Activated CD4-positive, alpha-beta T cell treated with anti-CD3 and anti-CD28 coated beads, Interleukin-2, Interleukin-6, amounts not matched to agents 100 ng/mL and 50 ng/mL, durations not matched to agents 16 hours and 8 hours (primary cell): ENCODE measurements at regions not wholly inside any gene's neighbourhood (a gene's known extent, or its start where the extent isn't known, plus 50 kb on each side); places are given as distances from the start of the nearest gene placed in this dataset.
A peak's percentile ranks its signal among the peaks of the same experiment; 100 is the strongest.
"Not testable (repeated sequence)": the region's sequence is repeated elsewhere in the genome, so short reads cannot be mapped to it uniquely, and the experiment has no call there.

Experiments used
- DNase-seq: peaks from one replicate; pipeline ENCODE4 v3.0.0-alpha.2; 2020

DNA sequence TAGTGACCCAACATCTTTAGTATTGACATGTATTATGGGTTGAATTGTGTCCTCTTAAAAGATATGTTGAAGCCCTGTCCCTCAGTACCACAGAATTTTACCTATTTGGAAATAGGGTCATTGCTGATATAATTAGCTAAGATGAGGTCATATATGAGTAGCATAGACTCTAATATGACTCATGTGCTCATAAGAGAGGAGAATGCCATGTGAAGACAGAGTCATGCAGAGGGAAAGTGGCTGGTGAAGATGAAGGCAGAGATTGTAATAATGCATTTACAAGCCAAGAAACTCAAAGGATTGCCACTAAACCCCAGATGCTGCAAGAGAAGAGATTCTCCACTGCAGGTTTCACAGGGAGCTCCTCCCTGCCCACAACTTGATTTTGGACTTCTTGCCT, 496.4 kb downstream of the KIF20B start:
- no peak for DNase-seq

DNA sequence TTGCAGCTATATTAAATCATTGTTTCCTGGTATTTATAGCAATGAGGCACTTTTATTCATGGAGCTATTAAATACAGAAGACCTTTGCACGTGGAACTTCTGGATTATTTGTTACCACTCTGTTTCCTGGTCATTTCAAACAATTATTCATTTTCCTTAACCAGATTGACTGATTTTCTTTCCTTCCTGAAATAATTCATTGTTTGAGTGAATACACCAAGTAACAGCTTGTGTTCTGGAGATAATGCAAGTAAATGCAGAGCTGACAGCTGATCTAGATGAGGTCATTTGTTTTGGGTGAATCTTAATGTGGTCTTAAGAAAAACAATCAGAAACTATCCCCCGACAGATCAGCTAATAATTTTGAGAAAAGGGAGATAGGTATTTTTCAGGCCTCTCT, 497.7 kb downstream of the KIF20B start:
- DNase-seq: no peak

DNA sequence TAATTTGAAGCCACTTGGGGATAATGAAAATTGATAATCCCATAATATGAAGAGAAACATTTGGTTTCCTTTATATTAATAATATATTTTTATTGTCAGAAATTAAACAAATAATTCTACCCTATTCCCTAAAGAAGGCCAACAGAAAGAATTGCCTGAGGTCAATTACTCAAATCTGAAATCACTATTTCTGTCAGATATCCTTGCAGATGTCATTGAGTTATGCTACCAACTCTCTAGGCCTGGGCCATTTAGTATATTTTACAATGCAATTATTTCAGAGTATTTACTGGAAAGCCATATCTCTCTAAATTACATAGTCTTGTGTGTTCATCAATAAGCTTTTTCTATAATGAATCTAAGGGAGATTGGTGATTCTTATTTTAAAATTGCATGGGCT, 498.1 kb downstream of the KIF20B start:
- DNase-seq: no peak

DNA sequence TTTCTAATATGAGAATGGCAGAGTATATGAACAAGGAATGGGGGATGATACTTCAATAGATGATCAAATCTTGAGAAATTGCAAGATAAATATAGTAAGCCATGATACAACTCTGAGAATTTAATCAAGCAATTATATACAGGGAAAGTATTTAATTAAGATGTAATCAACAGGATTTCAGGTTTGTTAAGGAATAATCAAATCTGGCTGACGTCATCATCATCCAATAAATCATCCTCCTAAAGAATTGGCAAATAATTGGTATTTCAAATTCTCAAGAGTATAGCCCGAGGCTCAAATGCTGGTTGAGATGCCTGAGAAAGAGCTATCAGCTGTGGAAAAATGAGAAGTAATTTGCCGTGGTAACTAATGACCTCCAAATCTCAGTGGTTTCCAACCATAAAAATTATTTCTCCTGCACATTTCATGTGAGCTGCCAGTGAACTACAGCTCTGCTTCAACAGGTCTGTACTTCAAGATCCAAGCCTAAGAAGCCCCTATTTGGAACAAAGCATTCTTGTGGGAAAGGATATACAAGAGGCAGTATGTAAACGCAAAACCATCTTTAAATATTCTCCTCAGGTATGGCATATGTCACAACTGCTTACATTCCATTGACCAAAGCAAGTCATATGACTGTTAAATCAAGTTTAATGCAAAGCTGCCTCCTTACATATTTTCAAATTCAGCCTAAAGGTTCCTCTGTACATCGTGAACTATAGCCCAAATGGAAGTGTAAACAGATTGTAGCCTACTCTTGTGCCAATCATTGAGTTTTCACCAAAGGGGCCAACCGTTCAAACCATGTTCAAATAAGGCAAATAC, 503.0 kb downstream of the KIF20B start:
- no peak for DNase-seq

DNA sequence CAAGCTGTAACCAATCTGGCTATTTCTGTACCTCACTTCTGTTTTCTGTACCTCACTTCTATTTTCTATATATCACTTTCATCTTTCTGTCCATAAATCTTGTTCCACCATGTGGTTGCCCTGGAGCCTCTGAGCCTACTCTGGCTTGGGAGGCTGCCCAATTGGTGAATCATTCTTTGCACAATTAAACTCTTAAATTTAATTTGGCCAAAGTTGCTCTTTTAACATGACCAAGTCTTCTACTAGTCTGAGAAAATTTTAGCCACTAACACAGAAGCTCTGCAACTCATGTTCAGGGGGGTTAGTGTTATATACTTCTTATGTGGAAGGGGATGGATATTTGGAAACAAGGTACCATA, 503.5 kb downstream of the KIF20B start:
- no peak for DNase-seq

DNA sequence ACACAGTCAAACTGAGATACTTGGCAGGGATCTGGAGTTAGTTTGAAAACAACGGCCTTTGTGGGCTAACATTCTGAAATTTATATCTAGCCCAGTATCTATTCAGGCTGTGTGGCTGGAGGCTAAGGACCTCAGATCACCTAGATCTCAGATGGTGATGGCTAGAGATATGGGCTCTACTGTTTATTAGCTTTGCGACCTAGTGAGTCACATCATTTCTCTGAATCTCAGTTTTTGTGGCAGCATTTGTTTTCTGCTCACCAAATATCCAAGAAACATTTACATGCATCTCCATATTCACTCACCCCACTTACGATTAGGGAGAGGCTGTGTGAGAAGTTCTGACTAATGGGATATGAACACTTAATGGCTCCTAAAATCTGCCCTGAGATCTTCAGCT, 503.9 kb downstream of the KIF20B start:
- DNase-seq: no peak

DNA sequence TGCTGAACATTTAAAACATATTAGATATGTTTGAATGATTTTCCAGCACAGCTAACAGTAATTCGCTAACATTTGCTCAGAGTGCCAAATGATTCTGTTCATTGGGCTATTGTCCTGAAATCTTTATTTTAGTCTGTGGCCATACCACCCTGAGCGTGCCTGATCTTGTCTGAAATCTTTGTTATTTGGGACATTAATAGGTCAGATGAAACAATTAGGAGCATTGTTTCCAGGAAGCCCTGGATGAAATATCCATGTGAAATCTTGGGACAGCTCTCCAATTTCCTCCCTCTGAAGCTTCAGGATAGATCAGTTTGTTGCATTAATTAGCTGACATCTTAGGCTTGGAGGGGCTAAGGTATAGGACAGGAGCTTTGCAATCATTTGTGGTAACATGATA, 512.0 kb downstream of the KIF20B start:
- DNase-seq: no peak

DNA sequence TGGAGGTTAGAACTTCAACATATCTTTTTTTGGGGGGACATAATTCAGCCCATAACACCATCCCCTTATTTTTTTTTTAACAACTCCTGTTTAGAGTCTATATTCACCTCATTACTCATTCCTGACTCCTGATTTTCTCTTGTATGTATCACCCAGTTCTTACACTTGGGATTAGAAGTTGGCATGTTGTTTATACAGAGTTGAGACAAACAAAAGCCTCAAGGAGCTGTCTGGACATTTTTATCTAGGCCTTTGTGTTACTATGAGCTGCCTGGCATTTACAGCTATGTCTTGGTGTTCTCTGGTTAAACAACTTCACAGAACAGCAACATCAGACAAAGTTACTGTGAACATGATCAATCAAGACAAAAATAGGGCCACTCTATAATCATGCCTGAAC, 517.5 kb downstream of the KIF20B start:
- DNase-seq: no peak

DNA sequence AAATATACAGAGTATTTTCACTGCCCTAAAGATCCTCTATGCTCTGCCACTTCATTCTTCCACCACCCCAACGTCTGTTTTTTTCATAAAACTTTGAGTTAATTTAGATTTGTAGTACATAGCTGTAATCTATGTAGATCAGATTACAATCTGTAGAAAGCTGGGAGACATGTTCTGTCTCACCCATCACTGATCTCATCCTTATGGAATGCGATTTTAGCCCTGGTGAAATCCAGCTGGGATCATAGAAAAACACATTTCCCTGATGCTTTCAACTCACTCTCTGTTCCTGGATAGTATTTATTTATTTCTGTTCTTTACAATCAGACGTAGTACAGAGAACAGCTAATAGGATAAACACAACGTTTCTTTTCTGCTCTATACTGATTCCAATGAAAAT, 521.0 kb downstream of the KIF20B start:
- no peak for DNase-seq

DNA sequence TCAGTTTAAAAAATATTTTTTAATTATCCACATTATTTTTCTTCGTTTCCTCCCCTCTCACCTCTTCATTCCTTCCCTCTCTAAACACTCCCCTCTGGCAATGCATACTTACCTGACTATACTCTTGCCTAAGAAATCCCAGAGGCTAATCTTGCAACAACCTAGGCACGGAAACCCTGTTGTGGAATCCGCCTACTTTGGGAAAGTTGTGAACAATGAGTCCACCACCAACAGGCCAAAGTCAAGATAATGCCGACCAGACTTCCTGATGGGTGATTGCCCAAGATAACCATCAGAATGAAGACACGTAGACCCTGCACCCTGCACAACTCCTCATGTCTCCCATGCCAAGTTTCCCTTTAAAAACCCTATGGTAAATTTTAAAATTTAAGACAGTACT, 521.5 kb downstream of the KIF20B start:
- DNase-seq: no peak

- no peak for DNase-seq
Measured at GRCh38 chr10:90224791-90225566, 523.6 kb downstream of the KIF20B start.

DNA sequence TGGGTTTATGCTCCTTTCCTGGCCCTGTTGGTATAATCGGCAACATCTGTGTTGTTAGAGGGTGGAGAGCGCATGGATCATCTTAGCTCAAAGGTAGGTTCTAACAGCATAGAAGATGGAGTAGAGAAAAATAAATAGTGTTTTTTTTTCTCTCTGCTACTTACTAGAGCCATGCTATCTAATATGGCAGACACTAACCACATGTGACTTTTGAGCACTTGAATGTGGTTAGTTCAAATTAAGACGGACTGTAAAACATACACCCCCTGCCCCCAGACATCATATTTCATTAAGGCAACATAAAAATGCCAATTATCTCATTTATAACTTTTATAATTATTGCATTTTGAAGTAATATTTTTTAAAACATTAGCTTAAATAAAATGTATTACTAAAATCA, 525.1 kb downstream of the KIF20B start:
- DNase-seq: no peak

DNA sequence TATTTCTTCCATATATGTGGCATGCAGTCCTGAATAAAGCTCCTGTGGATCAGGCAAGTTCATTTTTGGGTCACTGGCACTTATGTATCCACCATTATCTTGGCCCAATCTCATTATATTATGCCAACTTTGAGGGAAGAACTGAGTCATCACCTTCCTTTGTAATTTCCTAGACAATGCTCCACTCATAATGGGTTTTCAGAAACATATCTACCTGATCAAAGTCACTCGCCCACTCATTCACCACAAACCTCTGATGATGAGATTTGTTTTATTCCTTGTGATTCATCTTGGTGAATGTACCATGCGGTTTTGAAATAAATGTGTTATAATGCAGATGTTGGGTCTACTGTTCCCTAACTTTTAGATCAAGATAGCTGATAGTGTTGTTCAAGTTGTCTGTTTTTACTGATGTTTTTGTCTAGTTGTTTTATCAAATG, 525.8 kb downstream of the KIF20B start:
- peak; percentile 73 for DNase-seq

DNA sequence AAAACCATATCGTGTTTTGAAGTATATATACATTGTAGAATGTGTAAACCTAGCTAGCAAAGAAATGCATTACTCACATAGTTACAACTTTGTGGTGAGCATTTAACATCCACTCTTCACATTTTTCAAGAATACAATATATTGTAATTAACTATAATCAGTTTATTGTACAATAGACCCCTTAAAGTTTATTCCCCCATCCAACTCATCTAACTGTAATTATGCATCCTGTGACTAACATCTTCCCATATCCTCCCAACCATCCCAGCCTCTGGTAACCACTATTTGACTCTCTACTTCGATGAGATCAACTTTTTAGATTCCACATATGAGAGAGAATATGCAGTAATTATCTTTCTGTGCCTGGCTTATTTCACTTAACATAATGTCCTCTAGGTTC, 526.4 kb downstream of the KIF20B start:
- DNase-seq: no peak

- no peak for DNase-seq
Measured at GRCh38 chr10:90229486-90229885, 528.1 kb downstream of the KIF20B start.

- DNase-seq: not testable (repeated sequence)
Measured at GRCh38 chr10:90233805-90234204, 532.4 kb downstream of the KIF20B start.

- DNase-seq: no peak
Measured at GRCh38 chr10:90245623-90246022, 544.2 kb downstream of the KIF20B start.

- DNase-seq: not testable (repeated sequence)
Measured at GRCh38 chr10:90250784-90251183, 549.4 kb downstream of the KIF20B start.

DNA sequence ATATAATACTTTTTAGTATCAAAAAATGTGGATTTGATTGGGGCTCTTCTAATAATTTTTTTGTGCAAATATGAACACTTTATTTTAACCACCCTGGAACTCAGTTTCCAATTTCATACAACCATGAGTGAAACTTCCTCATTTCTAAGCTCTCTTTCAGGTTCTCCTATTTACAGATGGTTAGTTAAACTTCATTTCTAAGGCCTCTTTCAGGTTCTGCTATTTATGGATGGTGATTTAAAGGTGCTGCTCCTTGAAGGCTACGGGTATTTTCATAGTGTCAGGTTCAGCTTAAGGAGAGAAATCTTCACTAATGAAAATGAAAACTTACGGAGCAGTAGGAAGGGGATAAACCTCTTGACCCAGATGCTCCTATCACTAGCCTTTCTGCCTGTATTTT, 568.3 kb downstream of the KIF20B start:
- DNase-seq: no peak

DNA sequence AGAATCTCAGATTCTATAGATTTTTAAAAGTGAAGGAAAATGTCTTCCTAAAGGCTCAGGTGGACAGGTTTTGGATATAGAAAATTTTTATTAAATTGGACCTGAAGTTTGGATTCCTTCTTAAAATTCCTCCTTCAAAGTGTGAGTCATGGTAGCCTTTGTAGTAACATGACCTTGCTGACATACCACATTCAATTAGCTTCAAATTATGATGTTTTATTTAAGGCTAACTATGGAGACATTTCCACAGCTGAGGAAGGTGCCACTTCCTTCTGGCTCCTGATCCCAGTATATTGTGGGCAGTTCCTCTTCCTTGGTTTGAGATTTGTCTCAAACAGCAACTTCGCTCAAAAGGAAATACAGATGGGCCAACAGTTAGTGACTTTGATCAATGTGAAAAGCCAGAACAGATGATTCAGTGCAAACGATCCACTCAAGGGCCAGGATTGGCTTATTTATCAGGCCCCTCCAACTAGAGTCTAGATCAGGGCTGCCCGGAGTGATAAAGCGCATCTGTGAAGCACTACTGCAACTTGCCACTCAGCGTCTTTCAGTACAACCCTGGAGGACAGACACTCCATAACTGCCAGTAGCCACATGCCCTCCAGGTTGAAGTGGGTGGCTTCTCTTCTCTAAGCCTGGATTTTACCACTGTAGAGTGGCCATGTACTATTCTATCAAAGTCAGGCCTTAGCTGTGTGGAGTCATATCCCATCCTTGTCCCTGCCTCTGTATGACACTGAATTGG, 573.5 kb downstream of the KIF20B start:
- no peak for DNase-seq

GRCh38 chr10:90276894-90277475, 575.6 kb downstream of the KIF20B start:
- no peak for DNase-seq

- no peak for DNase-seq
Measured at GRCh38 chr10:90286406-90286805, 571.4 kb downstream of the HTR7 start.

- DNase-seq: no peak
Measured at GRCh38 chr10:90286941-90287340, 570.9 kb downstream of the HTR7 start.
